Mesenchymal stem cell (in vitro differentiated cells and primary cell): ENCODE measurements at regions not wholly inside any gene's neighbourhood (a gene's known extent, or its start where the extent isn't known, plus 50 kb on each side); places are given as distances from the start of the nearest gene placed in this dataset.

Experiments
- DNase-seq: peaks from one replicate; pipeline ENCODE4 v3.0.0-alpha.2; 2013
- H2AFZ ChIP-seq: one replicate; pipeline ENCODE4 v1.6.1; 2013; ENCODE audit warnings: low read depth, mild to moderate bottlenecking, control low read depth, inconsistent platforms, low read length, moderate library complexity
- H2AK5ac ChIP-seq: 2 replicates; pipeline ENCODE4 v1.6.1; 2013; ENCODE audit warnings: low read length, moderate library complexity, mild to moderate bottlenecking, inconsistent platforms; ENCODE audit not compliant: severe bottlenecking
- H2BK120ac ChIP-seq: one replicate; pipeline ENCODE4 v1.6.1; 2013; ENCODE audit warnings: low read depth, mild to moderate bottlenecking, inconsistent platforms, low read length, moderate library complexity
- H2BK12ac ChIP-seq, 2 experiments: one replicate each; pipeline ENCODE4 v1.6.1; 2013; ENCODE audit warnings: inconsistent platforms in 2 of 2, low read length in 2 of 2, mild to moderate bottlenecking in 2 of 2, moderate library complexity in 2 of 2, control low read depth in 1 of 2
- H2BK15ac ChIP-seq: one replicate; pipeline ENCODE4 v1.6.1; 2013; ENCODE audit warnings: mild to moderate bottlenecking, low read depth, inconsistent platforms; ENCODE audit not compliant: poor library complexity, severe bottlenecking
- H2BK5ac ChIP-seq: 2 replicates; pipeline ENCODE4 v1.6.1; 2013; ENCODE audit warnings: low read depth, mild to moderate bottlenecking, low read length, control low read depth, inconsistent platforms; ENCODE audit not compliant: poor library complexity, severe bottlenecking
- H3K14ac ChIP-seq, 2 experiments: one replicate each; pipeline ENCODE4 v1.6.1; 2013; ENCODE audit warnings: inconsistent platforms in 2 of 2, low read length in 2 of 2, control low read depth in 1 of 2, mild to moderate bottlenecking in 1 of 2, moderate library complexity in 1 of 2
- H3K18ac ChIP-seq, 2 experiments: one replicate each; pipeline ENCODE4 v1.6.1; 2013; ENCODE audit warnings: inconsistent platforms in 2 of 2, low read length in 2 of 2, control low read depth in 1 of 2, low read depth in 1 of 2, mild to moderate bottlenecking in 1 of 2
- H3K23ac ChIP-seq, 2 experiments: one replicate each; pipeline ENCODE4 v1.6.1; 2013; ENCODE audit warnings: inconsistent platforms in 2 of 2, low read length in 2 of 2, mild to moderate bottlenecking in 2 of 2, moderate library complexity in 2 of 2, control low read depth in 1 of 2
- H3K27ac ChIP-seq: 2 replicates; pipeline ENCODE4 v1.5.1; 2013; ENCODE audit warnings: mild to moderate bottlenecking, moderate library complexity, low read length, control low read depth, inconsistent platforms; ENCODE audit not compliant: poor library complexity, severe bottlenecking
- H3K27me3 ChIP-seq, 2 experiments: 2 replicates each; pipeline versions ENCODE4 v1.6.1 to v1.7.0; 2013; ENCODE audit warnings: low read length in 2 of 2, mild to moderate bottlenecking in 2 of 2, moderate library complexity in 2 of 2, control low read depth in 1 of 2, inconsistent platforms in 1 of 2; ENCODE audit not compliant: control insufficient read depth in 1 of 2, insufficient read depth in 1 of 2
- H3K36me3 ChIP-seq, 2 experiments: 2 replicates each; pipeline versions ENCODE4 v1.6.1 to v1.7.0; 2013; ENCODE audit warnings: low read length in 2 of 2, control low read depth in 1 of 2, inconsistent platforms in 1 of 2, low read depth in 1 of 2, mild to moderate bottlenecking in 1 of 2; ENCODE audit not compliant: insufficient read depth in 2 of 2, control insufficient read depth in 1 of 2
- H3K4ac ChIP-seq, 2 experiments: one replicate each; pipeline ENCODE4 v1.6.1; 2013; ENCODE audit warnings: inconsistent platforms in 2 of 2, low read length in 2 of 2, mild to moderate bottlenecking in 2 of 2, moderate library complexity in 2 of 2, control low read depth in 1 of 2, low read depth in 1 of 2
- H3K4me1 ChIP-seq: 2 replicates; pipeline ENCODE4 v1.6.1; 2013; ENCODE audit warnings: low read depth, low read length, control low read depth; ENCODE audit not compliant: control insufficient read depth, insufficient read depth
- H3K4me2 ChIP-seq: 2 replicates; pipeline ENCODE4 v1.6.1; 2013; ENCODE audit warnings: low read length, mild to moderate bottlenecking, inconsistent platforms; ENCODE audit not compliant: poor library complexity, severe bottlenecking
- H3K4me3 ChIP-seq, 2 experiments: 2 replicates each; pipeline versions ENCODE4 v1.5.1 to v1.7.0; 2013; ENCODE audit warnings: low read length in 2 of 2, mild to moderate bottlenecking in 2 of 2, control low read depth in 1 of 2, low read depth in 1 of 2; ENCODE audit not compliant: insufficient read depth in 1 of 2
- H3K79me1 ChIP-seq: replicated peaks from 2 replicates; pipeline ENCODE4 v1.6.1; 2013; ENCODE audit warnings: mild to moderate bottlenecking, control low read depth, low read length, inconsistent platforms; ENCODE audit not compliant: poor library complexity, severe bottlenecking
- H3K9ac ChIP-seq: 2 replicates; pipeline ENCODE4 v1.7.0; 2013; ENCODE audit warnings: mild to moderate bottlenecking, low read length, moderate library complexity
- H3K9me3 ChIP-seq: 2 replicates; pipeline ENCODE4 v1.7.0; 2013; ENCODE audit warnings: mild to moderate bottlenecking, low read length; ENCODE audit not compliant: control insufficient read depth
- H4K8ac ChIP-seq: one replicate; pipeline ENCODE4 v1.6.1; 2013; ENCODE audit warnings: inconsistent platforms, mild to moderate bottlenecking, low read length, moderate library complexity
- H4K91ac ChIP-seq: one replicate; pipeline ENCODE4 v1.6.1; 2013; ENCODE audit warnings: mild to moderate bottlenecking, low read length, inconsistent platforms
- WGBS: methylation state at CpG from one replicate; pipeline ENCODE4 v1.1.7; 2013; ENCODE audit warnings: mixed read lengths; 5-methylcytosine and 5-hydroxymethylcytosine counted together

DNA sequence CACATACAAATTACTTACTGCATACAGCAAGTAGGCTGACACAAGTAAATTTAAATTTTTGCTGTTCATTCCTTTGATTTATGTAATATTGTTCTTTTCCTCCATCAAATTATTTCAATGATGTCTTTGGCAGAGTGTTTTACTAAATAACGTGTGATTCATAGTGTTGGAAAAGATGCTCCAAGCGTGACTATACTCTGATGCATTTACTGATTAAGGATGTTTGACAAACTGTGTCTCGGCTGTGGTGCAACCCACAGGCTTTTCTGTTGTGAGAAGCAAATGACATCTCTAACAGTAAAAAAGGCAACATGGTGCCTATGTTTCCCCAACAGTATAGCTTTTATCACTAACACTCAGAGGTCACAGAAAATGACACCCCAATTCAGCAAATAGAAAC, 540.9 kb downstream of the PPP4R3C start:
- Histone ChIP-seq H4K8ac (no peak overlapping the region), H2BK12ac (no peak overlapping the region), H2AK5ac (no peak overlapping the region), H3K27ac (no peak overlapping the region), H3K4me1 (no peaks in the 10 kb centered on the region), H3K79me1 (no peaks in the 10 kb centered on the region), H3K9me3 (no peaks in the 10 kb centered on the region), H2BK15ac (no peak overlapping the region), H3K18ac (no peak overlapping the region), H3K9ac (no peak overlapping the region), H4K91ac (no peak overlapping the region), H3K23ac (no peak overlapping the region), H3K14ac (no peak overlapping the region), H3K36me3 (no peaks in the 10 kb centered on the region), H3K4me3 (no peak overlapping the region), H2BK5ac (no peak overlapping the region), H2BK120ac (no peak overlapping the region), H3K27me3 (no peaks in the 10 kb centered on the region), H2AFZ (no peak overlapping the region), H3K4ac (no peak overlapping the region), H3K4me2 (no peak overlapping the region)
- 45% methylated on average over 2 of the region's 3 CpGs for WGBS
- peak; percentile 1 for DNase-seq

GRCh38 chrX:26918631-26919030, 544.5 kb downstream of the PPP4R3C start:
- Histone ChIP-seq H2BK15ac (no peak overlapping the region), H3K4me3 (no peak overlapping the region), H4K8ac (no peak overlapping the region), H3K23ac (no peak overlapping the region), H3K14ac (no peak overlapping the region), H2BK12ac (no peak overlapping the region), H2BK120ac (no peak overlapping the region), H2AK5ac (no peak overlapping the region), H3K9ac (no peak overlapping the region), H3K18ac (no peak overlapping the region), H3K36me3 (no peaks in the 10 kb centered on the region), H3K9me3 (no peaks in the 10 kb centered on the region), H3K79me1 (no peaks in the 10 kb centered on the region), H2AFZ (no peak overlapping the region), H2BK5ac (no peak overlapping the region), H3K4ac (no peak overlapping the region), H3K4me2 (no peak overlapping the region), H3K27ac (no peak overlapping the region), H3K27me3 (no peaks in the 10 kb centered on the region), H4K91ac (no peak overlapping the region), H3K4me1 (no peaks in the 10 kb centered on the region)
- WGBS: 28% methylated on average over 2 of the region's 4 CpGs
- DNase-seq: peak; percentile 2

GRCh38 chrX:26916991-26917390, 546.1 kb downstream of the PPP4R3C start:
- DNase-seq: no peak
- no peaks in the 10 kb centered on the region for H3K4me1 ChIP-seq
- no peak overlapping the region for H2BK15ac ChIP-seq
- H3K9ac ChIP-seq: no peak overlapping the region
- H3K4me2 ChIP-seq: no peak overlapping the region
- H3K27ac ChIP-seq: no peak overlapping the region
- H3K14ac ChIP-seq: no peak overlapping the region
- H3K79me1 ChIP-seq: no peaks in the 10 kb centered on the region
- WGBS: 82% methylated on average over 2 of the region's 5 CpGs
- H3K4ac ChIP-seq: no peak overlapping the region
- H2AK5ac ChIP-seq: no peak overlapping the region
- no peak overlapping the region for H4K91ac ChIP-seq
- no peak overlapping the region for H2BK5ac ChIP-seq
- no peak overlapping the region for H2AFZ ChIP-seq
- H3K18ac ChIP-seq: no peak overlapping the region
- H3K27me3 ChIP-seq: no peaks in the 10 kb centered on the region
- H2BK120ac ChIP-seq: no peak overlapping the region
- no peak overlapping the region for H3K4me3 ChIP-seq
- H4K8ac ChIP-seq: no peak overlapping the region
- H3K23ac ChIP-seq: no peak overlapping the region
- no peaks in the 10 kb centered on the region for H3K36me3 ChIP-seq
- no peak overlapping the region for H2BK12ac ChIP-seq
- no peaks in the 10 kb centered on the region for H3K9me3 ChIP-seq

DNA sequence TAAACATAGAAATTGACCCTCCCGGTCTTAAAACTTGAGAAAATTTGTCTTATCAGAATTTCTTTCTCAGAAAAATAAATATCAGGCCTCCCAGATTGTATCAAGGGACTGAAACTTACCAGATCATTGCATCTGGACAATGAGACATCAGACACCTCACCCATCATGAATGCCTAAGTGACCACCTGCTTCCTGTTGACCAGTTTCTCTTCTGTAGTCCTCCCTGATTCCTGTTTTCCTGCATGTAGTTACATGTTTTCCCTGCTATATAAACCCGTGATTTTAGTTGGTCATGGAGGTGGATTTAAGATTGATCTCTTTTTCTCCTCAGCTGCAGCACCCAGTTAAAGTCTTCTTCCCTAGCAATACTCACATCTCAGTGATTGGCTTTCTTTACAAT, 548.1 kb downstream of the PPP4R3C start:
- no peak overlapping the region for H3K4me2 ChIP-seq
- no peak overlapping the region for H2BK5ac ChIP-seq
- H2BK12ac ChIP-seq: no peak overlapping the region
- H3K14ac ChIP-seq: no peak overlapping the region
- H3K18ac ChIP-seq: no peak overlapping the region
- no peaks in the 10 kb centered on the region for H3K36me3 ChIP-seq
- no peak overlapping the region for H4K8ac ChIP-seq
- H3K9ac ChIP-seq: no peak overlapping the region
- H3K23ac ChIP-seq: no peak overlapping the region
- no peak overlapping the region for H2AK5ac ChIP-seq
- H3K4me3 ChIP-seq: no peak overlapping the region
- no peak overlapping the region for H2BK120ac ChIP-seq
- H3K9me3 ChIP-seq: no peaks in the 10 kb centered on the region
- no peak overlapping the region for H4K91ac ChIP-seq
- H3K27ac ChIP-seq: no peak overlapping the region
- H3K4me1 ChIP-seq: no peaks in the 10 kb centered on the region
- H3K27me3 ChIP-seq: no peaks in the 10 kb centered on the region
- no peak overlapping the region for H2AFZ ChIP-seq
- H3K4ac ChIP-seq: no peak overlapping the region
- DNase-seq: no peak
- H3K79me1 ChIP-seq: no peaks in the 10 kb centered on the region
- H2BK15ac ChIP-seq: no peak overlapping the region
- no CpG with 5 or more reads among the region's 2 CpGs for whole genome bisulfite sequencing
